NAMALWA (cell line): ENCODE measurements at regions not wholly inside any gene's neighbourhood (a gene's known extent, or its start where the extent isn't known, plus 50 kb on each side); places are given as distances from the start of the nearest gene placed in this dataset.

Experiments
- DNase-seq: peaks from one replicate; pipeline ENCODE4 v3.0.0-alpha.2; 2015; ENCODE audit warnings: low spot score

GRCh38 chr7:22624781-22625180 lies 102.2 kb upstream of the IL6 start:
- DNase-seq, result no peak

GRCh38 chr7:22622116-22622785 lies 104.7 kb upstream of the IL6 start:
- no peak for DNase-seq

GRCh38 chr7:22618528-22618927 lies 108.5 kb upstream of the IL6 start:
- DNase-seq, result no peak

- DNase-seq, result no peak
Measured at GRCh38 chr7:22617166-22617565, 109.8 kb upstream of the IL6 start.

GRCh38 chr7:22613496-22613895 lies 113.5 kb upstream of the IL6 start:
- no peak for DNase-seq

- DNase-seq, result no peak
Measured at GRCh38 chr7:22612776-22613175, 112.8 kb upstream of the STEAP1B start.

- DNase-seq, result no peak
Measured at GRCh38 chr7:22611758-22612079, 111.7 kb upstream of the STEAP1B start.

GRCh38 chr7:22610951-22611757 lies 111.2 kb upstream of the STEAP1B start:
- no peak for DNase-seq

- DNase-seq, result no peak
Measured at GRCh38 chr7:22610263-22610662, 110.3 kb upstream of the STEAP1B start.

- DNase-seq, result no peak
Measured at GRCh38 chr7:22607180-22607579, 107.2 kb upstream of the STEAP1B start.

GRCh38 chr7:22604246-22604645 lies 104.3 kb upstream of the STEAP1B start:
- no peak for DNase-seq

- no peak for DNase-seq
Measured at GRCh38 chr7:22601812-22602565, 102.0 kb upstream of the STEAP1B start.

- peak; percentile 15 for DNase-seq
Measured at GRCh38 chr7:22601408-22601807, 101.4 kb upstream of the STEAP1B start.

- no peak for DNase-seq
Measured at GRCh38 chr7:22601003-22601402, 101.0 kb upstream of the STEAP1B start.

- no peak for DNase-seq
Measured at GRCh38 chr7:22598318-22598920, 98.4 kb upstream of the STEAP1B start.

- DNase-seq, result no peak
Measured at GRCh38 chr7:22597844-22598243, 97.9 kb upstream of the STEAP1B start.

GRCh38 chr7:22596763-22597400 lies 96.9 kb upstream of the STEAP1B start:
- no peak for DNase-seq

GRCh38 chr7:22594020-22594419 lies 94.0 kb upstream of the STEAP1B start:
- no peak for DNase-seq

GRCh38 chr7:22591271-22591670 lies 91.3 kb upstream of the STEAP1B start:
- no peak for DNase-seq

GRCh38 chr7:22589641-22590201 lies 89.7 kb upstream of the STEAP1B start:
- no peak for DNase-seq

- DNase-seq, result no peak
Measured at GRCh38 chr7:22588351-22588750, 88.4 kb upstream of the STEAP1B start.

- no peak for DNase-seq
Measured at GRCh38 chr7:22587322-22587721, 87.3 kb upstream of the STEAP1B start.
